ENCODE measurements at regions not wholly inside any gene's neighbourhood (a gene's known extent, or its start where the extent isn't known, plus 50 kb on each side); places are given as distances from the start of the nearest gene placed in this dataset.
A peak's percentile ranks its signal among the peaks of the same experiment; 100 is the strongest.

- DNase-seq: peak; percentile 49
Measured at GRCh38 chr15:70466895-70467529, 296.3 kb downstream of the UACA start.

- DNase-seq: no peak
Measured at GRCh38 chr15:70466305-70466704, 297.1 kb downstream of the UACA start.

GRCh38 chr15:70465812-70466211 lies 297.5 kb downstream of the UACA start:
- DNase-seq: no peak

GRCh38 chr15:70463453-70463834 lies 299.9 kb downstream of the UACA start:
- no peak for DNase-seq

GRCh38 chr15:70461992-70462391 lies 301.4 kb downstream of the UACA start:
- DNase-seq: no peak

GRCh38 chr15:70461017-70461416 lies 302.3 kb downstream of the UACA start:
- DNase-seq: no peak

- DNase-seq: no peak
Measured at GRCh38 chr15:70459312-70459711, 304.0 kb downstream of the UACA start.

- DNase-seq: no peak
Measured at GRCh38 chr15:70453766-70454165, 309.6 kb downstream of the UACA start.

GRCh38 chr15:70453238-70453637 lies 310.1 kb downstream of the UACA start:
- no peak for DNase-seq

- peak; percentile 30 for DNase-seq
Measured at GRCh38 chr15:70451821-70452653, 311.3 kb downstream of the UACA start.

- no peak for DNase-seq
Measured at GRCh38 chr15:70450142-70450443, 313.3 kb downstream of the UACA start.

- DNase-seq: no peak
Measured at GRCh38 chr15:70449311-70450141, 313.8 kb downstream of the UACA start.

GRCh38 chr15:70447928-70448698 lies 315.2 kb downstream of the UACA start:
- DNase-seq: peak; percentile 50

GRCh38 chr15:70447521-70447920 lies 315.8 kb downstream of the UACA start:
- DNase-seq: no peak

GRCh38 chr15:70447081-70447480 lies 316.3 kb downstream of the UACA start:
- no peak for DNase-seq

GRCh38 chr15:70443486-70444273 lies 319.7 kb downstream of the UACA start:
- no peak for DNase-seq

- no peak for DNase-seq
Measured at GRCh38 chr15:70442616-70443321, 320.6 kb downstream of the UACA start.

- DNase-seq: no peak
Measured at GRCh38 chr15:70442211-70442610, 321.1 kb downstream of the UACA start.

- DNase-seq: no peak
Measured at GRCh38 chr15:70440416-70441138, 322.8 kb downstream of the UACA start.

- no peak for DNase-seq
Measured at GRCh38 chr15:70439880-70440279, 323.5 kb downstream of the UACA start.

Data from activated CD8-positive, alpha-beta memory T cell treated with anti-CD3 and anti-CD28 coated beads, Interleukin-2, amount 50 U/mL, for 4 hours (primary cell).